Limb (tissue), 2 donors: ENCODE measurements at regions not wholly inside any gene's neighbourhood (a gene's known extent, or its start where the extent isn't known, plus 50 kb on each side); places are given as distances from the start of the nearest gene placed in this dataset.

Experiments used
- DNase-seq, 2 donors: peaks; one replicate each; pipeline ENCODE4 v3.0.0-alpha.2; 2016; ENCODE audit errors: extremely low spot score in 2 of 2

DNA sequence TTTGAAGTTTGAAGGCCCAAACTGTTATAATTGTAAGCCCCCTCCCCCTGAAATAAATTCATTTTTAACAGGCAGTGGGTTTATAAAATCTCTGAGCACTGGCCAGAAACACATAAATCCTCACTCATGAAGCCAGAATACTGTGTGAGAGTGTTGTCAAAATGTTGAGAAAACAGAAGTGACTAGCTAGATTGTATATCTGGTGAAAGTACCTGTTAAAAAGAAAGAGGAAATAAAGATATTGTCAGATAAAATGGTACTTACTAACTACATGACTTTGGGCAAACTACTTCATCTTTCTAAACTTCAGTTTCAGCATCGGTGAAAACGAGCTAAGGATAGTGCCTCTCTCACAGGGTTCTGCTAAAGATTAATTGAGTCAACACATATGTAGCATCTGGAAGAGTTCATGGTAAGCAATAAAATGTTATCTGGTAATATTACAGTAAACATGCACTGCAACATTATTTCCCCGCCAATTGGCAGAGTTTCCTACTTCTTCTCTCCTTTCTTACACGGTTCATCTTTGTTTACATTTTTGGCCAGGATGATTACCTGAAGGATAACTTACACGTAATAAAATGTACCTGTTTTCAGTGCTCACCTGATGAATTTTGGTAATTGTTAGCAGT, 202.5 kb upstream of the CHRM2 start:
- DNase-seq: no peak

DNA sequence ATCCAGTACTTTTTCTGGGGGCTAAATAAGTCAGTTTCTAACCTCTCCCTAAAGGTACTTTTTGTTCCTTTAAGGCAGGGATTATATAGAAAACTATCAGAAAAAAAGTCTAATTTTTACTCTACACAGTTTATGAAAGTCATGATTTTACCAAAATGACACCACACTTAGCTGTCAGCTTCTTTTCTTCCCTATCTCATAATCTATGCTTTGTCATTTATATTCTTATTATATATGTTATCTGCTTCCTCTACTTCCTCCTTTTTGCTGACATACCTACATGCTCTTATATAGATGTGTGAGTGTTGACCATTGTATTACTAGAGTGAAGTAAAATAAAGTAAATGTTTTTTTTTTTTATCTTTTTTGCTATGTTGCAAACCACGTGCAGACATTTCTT, 203.9 kb upstream of the CHRM2 start:
- no peak for DNase-seq

DNA sequence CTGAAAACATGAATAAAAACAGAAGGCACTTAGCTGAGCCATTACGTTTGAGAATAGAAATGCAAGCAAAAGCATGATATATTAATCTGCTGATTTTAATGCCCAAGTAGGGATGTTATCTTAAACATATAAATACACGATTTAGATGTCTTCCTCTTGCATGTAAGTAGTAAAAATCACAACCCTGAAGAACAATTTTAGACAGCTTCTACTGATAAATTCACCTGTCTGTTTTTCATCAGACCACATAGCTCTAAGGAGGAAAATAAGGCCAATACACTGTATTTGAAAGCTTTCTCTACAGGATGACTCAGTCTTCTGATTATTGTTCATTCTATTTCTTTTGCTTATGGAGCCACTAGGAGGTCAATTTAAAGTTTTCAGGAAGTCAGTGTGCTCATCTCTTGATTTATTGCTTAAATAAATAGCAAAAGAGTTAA, 210.9 kb upstream of the CHRM2 start:
- no peak for DNase-seq

DNA sequence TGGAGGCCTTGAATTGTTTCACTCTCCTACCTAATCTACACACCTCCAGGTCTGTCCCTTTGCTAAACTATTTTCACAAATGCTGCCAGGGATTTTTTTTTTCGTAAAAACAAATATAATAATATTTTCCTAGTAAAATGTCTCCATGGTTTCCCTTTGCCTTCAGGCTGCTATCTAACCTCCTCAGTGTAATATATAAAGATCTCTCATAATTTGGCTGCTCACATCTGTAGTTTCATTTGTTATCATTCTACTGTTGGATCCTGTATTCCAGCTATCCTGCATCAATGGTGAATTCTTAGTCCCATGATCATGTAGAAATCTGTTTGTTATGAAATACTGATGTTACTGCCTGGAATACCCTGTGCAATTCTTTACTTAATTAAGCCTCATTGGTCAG, 211.9 kb upstream of the CHRM2 start:
- no peak for DNase-seq

DNA sequence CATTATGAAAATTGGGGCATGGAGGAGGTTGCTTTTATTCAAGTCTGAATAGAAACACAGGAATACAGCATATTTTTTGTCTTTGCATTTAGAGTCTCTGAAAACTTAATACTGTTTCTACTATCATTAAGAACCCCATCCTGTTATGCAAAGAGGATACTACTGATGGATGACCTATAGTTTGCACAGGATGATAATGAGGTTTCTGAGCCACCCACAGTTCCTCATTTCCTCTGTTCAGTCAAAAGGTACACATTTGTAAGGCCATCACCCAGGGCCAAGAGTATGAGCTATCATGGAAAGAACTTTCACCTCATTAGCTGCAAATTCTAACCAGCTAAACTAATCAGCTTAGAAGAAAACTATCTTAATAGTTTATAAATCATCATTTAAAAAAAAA, 213.0 kb upstream of the CHRM2 start:
- DNase-seq: no peak

DNA sequence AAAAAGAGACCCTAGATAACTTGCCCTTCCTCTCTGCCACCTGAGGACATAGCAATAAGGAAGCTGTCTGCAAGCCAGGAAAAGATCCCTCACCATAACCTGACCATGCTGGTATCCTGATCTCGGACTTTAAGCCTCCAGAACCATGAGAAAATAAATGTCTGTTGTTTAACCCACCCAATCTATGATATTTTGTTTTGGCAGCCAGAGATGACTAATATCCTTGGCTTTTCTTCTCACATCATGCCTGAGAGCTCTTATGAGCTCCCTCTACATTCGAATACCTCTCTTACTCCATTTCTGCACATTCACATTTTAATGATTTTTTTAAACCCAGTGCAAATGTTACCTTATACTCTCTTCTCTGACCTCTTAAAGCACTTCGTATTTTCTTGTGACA, 214.0 kb upstream of the CHRM2 start:
- no peak for DNase-seq

DNA sequence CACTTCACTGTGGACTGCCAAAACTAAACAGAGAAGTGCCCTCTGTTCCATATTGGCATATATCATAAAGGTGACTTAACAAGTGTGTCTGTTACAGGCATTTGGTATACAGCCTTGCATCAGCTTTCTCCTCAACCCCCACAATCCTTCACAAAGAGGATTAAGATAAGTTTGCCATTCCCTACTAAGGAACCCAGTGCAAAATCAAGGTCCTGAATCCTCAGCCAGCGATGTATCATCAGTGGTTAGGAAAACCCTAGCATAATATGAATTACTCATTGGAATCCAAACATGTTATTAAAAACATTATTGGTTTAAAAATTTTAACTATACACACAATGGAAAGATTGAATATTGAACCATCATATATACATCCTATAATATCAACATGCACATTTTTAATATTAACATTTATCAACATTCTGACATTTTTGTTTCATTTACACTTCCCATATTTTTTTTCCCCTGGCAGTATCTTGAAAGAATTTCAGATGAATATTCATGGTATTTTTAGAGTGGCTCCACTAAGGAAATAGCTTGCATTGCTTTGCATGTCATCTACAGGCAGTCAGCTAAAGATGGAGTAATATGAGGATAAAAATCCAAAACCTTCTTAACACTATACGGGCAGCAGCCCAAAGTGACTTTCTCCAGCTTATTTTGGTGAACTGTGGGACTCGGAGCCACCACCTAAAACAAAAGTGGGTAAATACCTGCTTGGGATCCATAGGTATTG, 215.6 kb upstream of the CHRM2 start:
- DNase-seq: no peak

DNA sequence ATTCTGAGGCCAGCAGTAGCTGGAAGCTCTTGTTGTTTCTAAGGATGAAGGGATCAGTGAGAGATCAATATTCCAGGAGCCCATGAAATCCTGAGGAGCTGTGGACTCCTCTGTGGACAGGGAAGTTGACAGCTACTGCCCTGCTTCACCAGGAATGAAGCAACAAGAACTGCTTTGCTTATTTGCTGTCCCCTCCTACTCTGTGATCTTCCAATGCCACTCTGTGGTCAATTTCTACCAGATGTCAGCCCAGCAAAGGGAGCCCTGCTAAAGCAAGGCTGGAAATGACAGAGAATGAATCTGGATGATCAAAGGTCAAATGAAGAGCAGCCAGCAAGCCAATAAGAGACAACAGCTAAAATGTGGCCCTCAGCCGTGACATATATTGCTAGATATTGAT, 227.5 kb upstream of the CHRM2 start:
- no peak for DNase-seq

DNA sequence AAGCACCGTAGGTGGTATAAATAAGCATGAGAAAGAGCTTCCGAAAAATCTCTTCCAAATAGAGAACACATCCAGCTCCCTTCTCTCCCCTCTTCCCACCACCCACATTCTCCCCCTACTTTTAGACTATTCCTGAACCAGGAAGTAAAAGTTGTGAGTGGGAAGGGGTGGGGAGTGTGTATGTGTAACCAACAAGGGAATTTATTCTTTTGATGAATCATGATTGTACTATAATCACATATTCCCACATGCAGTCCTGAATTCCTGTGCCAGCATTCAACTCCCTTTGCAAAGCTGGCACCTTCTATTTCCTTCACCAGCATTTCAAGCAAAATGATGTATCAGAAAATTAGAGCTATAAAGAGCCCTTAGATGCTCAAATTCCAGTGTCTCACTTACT, 230.6 kb upstream of the CHRM2 start:
- no peak for DNase-seq

DNA sequence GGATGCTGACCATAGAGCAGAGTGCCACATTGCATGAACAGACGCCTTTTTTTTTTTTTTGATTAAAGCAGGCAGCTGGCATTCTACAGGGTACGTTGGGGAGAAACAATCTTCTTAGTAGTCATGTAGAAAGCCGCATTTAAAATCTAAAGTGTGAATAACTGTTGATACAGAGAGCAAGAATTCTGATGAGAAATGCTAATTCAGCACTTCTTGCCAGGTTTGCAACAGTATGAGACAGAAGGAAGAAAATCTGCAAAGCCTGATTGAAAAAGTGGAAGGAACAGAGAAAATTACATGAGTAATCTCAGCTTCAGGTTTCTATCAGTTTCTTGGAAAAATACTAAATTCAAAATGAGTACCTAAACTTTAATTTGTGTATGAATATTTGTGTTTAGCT, 232.7 kb upstream of the CHRM2 start:
- no peak for DNase-seq

DNA sequence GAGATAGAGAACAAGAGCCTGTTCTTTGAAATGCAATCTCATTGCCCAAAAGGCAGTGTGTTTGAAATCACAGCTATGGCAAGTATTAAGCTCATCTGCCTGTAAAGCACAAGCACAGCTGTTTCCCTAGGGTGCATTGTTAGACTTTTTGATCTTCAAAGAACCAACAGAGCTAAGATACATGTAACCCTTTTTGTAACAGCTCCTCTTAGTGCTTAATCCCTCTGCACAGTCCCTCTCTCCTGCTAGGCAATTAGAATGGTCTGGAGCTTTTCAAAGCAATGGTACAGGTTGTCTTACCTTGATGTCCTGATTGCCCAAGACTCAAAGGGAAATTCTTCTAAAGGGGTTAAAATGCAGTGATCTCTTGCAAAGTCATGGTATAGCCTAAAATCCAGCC, 249.6 kb upstream of the CHRM2 start:
- DNase-seq: no peak

DNA sequence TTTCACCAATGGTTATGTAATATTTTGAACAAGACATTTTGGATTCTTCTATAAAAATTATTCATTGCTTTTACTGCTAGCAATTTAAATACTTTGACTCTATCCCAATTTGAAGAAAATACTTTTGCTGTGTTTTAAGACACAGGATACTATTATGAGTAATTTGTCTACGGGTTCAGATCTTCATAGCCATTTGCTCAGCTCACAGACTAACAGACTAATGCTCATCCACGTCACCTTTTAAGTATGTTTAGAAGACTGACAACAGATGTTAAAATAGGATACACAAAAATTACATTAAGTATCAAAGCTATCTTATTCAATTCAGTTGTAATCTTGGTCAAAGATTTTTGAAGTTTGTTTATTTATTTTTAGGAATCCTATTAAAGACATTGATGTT, 251.3 kb upstream of the CHRM2 start:
- no peak for DNase-seq

DNA sequence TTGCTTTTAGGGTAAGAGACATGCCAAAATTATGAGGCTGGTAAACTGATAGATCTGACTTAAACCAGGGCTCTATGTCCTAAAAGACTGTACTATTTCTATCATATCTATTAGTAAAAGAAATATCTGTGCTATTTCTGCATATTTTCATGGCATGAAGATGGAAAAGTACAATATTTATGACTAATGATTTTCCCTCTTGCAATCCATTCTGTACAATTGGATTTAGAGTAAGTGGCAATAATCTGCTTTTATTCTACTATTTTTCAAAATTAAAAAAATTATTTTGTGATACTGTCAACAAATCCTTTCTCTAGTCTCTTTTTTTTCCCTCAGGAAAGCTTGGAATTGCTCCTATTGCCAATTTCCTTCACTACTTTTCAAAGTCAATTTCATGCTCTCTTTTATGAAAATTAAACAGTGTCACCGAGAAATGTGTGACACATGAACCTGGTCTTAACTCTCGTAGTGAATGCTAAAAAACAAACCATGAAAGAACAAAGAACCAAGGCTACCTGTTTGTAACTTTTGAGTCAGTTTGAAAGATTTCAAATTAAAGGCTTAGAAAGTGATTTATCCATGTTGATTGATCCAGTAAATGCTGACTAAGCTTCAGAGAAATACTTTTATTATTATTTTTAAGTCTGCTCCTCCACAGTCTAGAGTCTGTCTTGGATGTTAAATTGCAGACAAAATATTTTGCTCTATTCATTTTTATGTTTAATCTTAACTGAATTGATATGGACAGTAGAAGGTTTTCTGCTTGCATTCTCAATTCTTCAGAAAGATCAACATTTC, 262.7 kb upstream of the CHRM2 start:
- no peak for DNase-seq

DNA sequence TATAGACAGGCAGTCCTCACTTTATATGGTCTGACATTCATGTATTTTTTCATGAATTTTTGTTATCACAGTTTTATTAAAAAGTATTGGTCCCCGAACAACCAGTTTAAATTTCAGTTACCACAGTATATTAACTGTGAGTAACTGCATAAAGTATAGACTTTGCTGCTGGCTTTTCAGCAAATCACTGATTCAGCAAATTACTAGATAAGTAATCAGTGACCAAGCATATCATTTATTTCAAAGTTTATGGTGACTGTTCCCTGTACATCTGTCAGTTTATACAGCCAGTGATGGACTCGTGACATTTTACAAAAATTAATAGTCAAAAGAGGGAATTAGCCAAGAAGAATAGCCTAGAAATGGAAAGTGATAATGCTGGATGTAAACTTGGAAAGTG, 266.7 kb upstream of the CHRM2 start:
- no peak for DNase-seq

DNA sequence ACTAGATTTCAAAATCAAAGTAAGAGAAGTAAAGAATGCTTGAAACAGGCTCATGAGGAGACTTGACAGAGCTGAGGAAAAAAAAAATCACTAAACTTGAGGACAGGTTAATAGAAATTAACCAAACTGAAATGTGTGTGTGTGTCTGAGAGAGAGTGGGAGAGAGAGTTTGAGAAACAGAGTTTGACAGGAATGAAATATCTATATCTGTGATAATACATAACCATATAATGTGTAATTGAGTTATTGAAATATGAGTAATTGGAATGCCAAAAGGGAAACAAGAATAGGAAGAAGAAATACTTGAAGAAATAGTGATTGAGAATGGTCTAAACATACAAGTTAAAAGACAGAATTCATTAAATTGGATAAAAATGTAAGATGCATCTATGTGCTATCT, 268.0 kb upstream of the CHRM2 start:
- DNase-seq: no peak

DNA sequence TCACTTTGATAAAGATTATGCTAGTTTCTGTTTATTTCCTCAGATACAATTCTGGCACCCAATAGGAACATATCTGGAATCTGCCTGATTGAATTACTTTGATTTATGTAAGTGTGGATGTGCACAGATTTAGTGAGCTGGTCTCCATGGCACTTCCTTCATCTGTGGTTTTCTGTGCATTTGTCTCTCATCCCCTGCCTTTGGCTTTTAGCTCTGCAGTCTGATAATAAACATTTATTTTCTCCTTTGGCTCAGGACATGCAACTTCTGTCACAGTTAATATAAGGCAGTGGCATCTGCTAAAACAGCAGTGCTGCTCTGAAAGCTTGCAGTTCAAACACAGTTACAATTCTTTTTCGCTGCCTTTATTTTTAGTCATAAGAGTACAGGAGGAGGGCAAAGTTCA, 273.7 kb upstream of the CHRM2 start:
- DNase-seq: no peak

DNA sequence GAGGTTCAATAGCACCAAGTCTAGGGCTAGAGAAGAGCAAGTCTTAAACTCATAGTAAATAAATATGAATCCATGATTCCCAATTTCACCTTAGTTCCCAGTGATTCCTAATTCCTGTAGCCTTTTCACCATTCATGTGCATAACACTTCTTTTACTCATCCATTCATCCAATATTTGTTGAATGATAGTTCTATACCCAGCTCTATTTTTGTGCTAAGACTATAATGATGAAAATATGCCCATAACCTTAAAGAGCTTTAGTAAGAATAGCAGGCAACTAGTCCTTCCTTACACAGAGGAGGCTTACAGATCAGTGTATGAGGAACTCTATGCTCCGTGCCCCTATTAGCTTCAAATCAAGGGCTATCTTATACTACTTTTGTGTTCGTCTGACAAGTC, 280.2 kb upstream of the CHRM2 start:
- no peak for DNase-seq

DNA sequence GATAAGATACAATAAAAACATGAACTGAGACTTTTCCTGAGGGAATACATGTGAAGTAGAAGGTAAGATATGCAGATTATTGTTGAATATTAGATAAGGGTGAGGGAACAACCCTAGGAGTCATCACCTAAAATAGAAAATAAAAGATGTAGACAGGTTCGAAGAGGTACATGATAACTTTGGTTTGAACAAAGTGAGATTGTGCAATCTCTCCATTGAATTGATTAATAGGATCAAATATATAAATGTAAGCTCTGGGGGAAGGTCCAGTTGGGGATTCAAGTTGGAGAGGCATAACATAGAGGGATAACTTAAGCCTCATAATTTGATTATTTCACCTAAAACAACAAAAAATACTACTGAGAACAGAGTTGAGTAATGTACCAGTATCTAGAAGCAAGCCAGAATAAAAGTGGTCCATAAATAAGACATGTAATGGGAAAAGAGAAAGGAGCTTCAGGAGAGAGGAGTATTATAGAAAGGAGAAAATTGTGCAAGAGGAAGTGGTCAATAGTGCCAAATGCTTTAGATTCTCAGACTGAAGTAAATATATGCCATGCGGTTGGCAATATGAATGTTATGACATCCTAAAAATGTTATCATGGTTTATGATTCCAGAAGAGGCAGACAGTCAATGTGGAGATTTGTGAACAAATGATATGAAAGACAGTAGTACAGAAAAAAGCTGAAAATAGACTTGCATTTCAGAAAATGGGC, 282.3 kb upstream of the CHRM2 start:
- DNase-seq: no peak

DNA sequence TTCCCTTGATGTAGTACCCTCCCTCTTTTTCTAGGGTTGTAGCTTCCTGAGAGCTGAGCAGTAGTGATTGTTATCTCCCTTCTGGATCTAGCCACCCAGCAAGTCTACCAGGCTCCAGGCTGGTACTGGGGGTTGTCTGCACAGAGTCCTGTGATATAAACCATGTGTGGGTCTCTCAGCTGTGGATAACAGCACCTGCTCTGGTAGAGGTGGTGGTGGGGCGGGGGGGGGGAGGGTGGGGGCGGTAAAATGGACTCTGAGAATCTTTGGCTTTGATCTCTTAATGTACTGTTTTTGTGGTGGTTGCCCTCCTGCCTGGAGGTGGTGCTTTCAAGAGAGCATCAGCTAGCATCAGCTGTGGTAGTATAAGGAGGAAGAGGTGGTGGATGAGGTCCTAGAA, 302.0 kb upstream of the CHRM2 start:
- DNase-seq: no peak

DNA sequence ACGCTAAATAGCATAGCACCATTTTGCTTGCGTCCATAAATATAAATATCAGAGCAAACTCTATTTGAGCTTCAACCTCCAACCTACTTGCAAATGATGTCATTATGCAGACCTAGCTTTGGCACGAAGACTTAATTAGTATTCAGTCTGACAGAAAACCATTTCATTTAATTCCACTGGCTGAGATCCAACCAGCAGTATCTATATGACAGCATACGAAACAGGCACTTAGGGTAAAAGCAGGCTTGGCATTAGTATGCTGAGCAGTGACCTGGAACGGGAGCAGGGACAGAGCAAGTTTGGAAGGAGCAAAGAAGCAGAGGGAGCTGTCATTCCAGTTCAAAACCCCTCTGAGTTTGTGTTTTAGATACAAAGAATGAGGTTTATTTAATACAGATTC, 312.5 kb upstream of the CHRM2 start:
- no peak for DNase-seq

DNA sequence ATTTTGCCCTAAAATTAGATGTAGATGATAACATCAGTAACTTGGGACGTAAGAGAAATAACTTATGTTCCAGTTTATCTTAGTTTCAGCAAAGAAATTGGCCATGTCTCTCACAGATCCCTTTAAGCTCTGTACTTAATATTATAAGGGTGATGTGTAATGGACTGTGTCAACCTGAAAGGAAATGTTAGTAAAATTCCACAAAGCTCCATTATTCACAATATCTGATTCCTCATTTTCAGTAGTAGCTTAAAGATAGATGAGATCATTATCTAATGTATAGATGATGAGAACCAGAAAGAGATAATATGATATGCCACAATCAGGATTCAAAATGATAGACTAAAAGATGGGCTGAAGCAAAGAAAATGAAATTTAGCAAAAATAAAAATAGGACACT, 316.8 kb upstream of the CHRM2 start:
- no peak for DNase-seq

DNA sequence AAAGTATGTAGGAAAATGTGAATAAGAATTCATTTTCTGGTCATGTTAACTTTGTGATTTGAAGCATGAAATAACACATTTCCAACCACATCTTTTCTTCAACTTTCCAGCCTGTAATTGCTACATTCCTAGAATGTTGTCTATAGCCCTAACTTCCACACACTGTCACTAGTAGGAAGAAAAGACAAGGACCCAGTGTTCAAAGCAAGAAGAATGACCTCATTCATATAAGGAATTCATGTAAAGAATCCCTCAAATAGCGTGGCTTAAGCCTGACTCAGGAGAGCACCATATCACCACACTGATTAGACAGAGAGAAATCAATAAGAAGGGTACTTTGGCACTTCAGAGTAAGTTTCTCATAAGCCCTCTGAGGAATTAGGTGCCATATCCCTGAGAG, 318.7 kb upstream of the CHRM2 start:
- DNase-seq: no peak
